ENCODE measurements at regions not wholly inside any gene's neighbourhood (a gene's known extent, or its start where the extent isn't known, plus 50 kb on each side); places are given as distances from the start of the nearest gene placed in this dataset.

- TF ChIP-seq CTCF (IDR thresholded peaks at IDR 0.05) = no peak
- no peak for TF ChIP-seq POLR2A (IDR thresholded peaks at IDR 0.05)
Observed at GRCh38 chr1:102751111-102751510, 357.2 kb downstream of the COL11A1 start.

Data from thyroid gland (tissue), 4 donors.